IMR-90 (cell line): ENCODE measurements at regions not wholly inside any gene's neighbourhood (a gene's known extent, or its start where the extent isn't known, plus 50 kb on each side); places are given as distances from the start of the nearest gene placed in this dataset.

Source experiments
- ATAC-seq: fragments of 200-7000 bp; cut with Tn5 transposase; 2 replicates; pipeline ENCODE4 v1.9.1; 2020; ENCODE audit warnings: low read depth, mild to moderate bottlenecking, moderate library complexity
- BruUV-seq: library from RNA; stranded (reverse); fragments of 400-500 nt; replicated peaks from 2 replicates; lab custom pipeline; 2021; lab: Mats Ljungman, UMichigan
- CTCF ChIA-PET: fragments of 300-600 bp; formaldehyde crosslinking; extraction: SDS; loops from one replicate; lab custom pipeline; 2021; ENCODE audit warnings: antibody characterized with exemption; lab: Yijun Ruan, JAX
- POLR2A ChIA-PET: fragments of 300-600 bp; sonication (Branson Sonifier 250); formaldehyde crosslinking; loops from one replicate; lab custom pipeline; 2022; ENCODE audit warnings: antibody characterized with exemption; ENCODE audit not compliant: unreplicated experiment; lab: Charles Lee
- DNase-seq: peaks from one replicate; pipeline ENCODE4 v3.0.0; 2013
- H2AFZ ChIP-seq: replicated peaks from 2 replicates; pipeline ENCODE3; 2013; ENCODE audit warnings: low read length, mild to moderate bottlenecking; ENCODE audit not compliant: poor library complexity
- H2AK5ac ChIP-seq: 2 replicates; pipeline ENCODE4 v1.6.1; 2013; ENCODE audit warnings: low read depth, low read length, inconsistent platforms
- H2AK9ac ChIP-seq: replicated peaks from 2 replicates; pipeline ENCODE3; 2013; ENCODE audit warnings: mild to moderate bottlenecking, low read depth, low read length, moderate library complexity; ENCODE audit not compliant: poor library complexity
- H2BK120ac ChIP-seq: 2 replicates; pipeline ENCODE4 v1.6.1; 2013; ENCODE audit warnings: low read depth, low read length, inconsistent platforms
- H2BK15ac ChIP-seq: 3 replicates; pipeline ENCODE4 v1.6.1; 2013; ENCODE audit warnings: low read depth, low read length, inconsistent platforms
- H2BK20ac ChIP-seq: 2 replicates; pipeline ENCODE4 v1.6.1; 2013; ENCODE audit warnings: low read depth, mild to moderate bottlenecking, inconsistent platforms, low read length, moderate library complexity
- H2BK5ac ChIP-seq: 2 replicates; pipeline ENCODE4 v1.6.1; 2013; ENCODE audit warnings: mild to moderate bottlenecking, low read depth, low read length, inconsistent platforms; ENCODE audit not compliant: poor library complexity, severe bottlenecking
- H3K14ac ChIP-seq: replicated peaks from 2 replicates; pipeline ENCODE4 v1.6.1; 2013; ENCODE audit warnings: low read depth, low read length, inconsistent platforms
- H3K18ac ChIP-seq: 2 replicates; pipeline ENCODE4 v1.6.1; 2013; ENCODE audit warnings: low read depth, low read length, control low read depth
- H3K23ac ChIP-seq: 2 replicates; pipeline ENCODE4 v1.6.1; 2013; ENCODE audit warnings: low read depth, low read length, inconsistent platforms
- H3K27ac ChIP-seq: 2 replicates; pipeline ENCODE4 v1.5.1; 2013; ENCODE audit warnings: mild to moderate bottlenecking, control low read depth, low read length; ENCODE audit not compliant: insufficient read depth
- H3K27me3 ChIP-seq: 2 replicates; pipeline ENCODE4 v1.6.1; 2013; ENCODE audit warnings: low read length; ENCODE audit not compliant: control insufficient read depth, insufficient read depth
- H3K36me3 ChIP-seq: 2 replicates; pipeline ENCODE4 v1.6.1; 2013; ENCODE audit warnings: low read length, mixed read lengths; ENCODE audit not compliant: control insufficient read depth, insufficient read depth
- H3K4ac ChIP-seq: 2 replicates; pipeline ENCODE4 v1.6.1; 2013; ENCODE audit warnings: low read depth, low read length, inconsistent platforms
- H3K4me1 ChIP-seq: 2 replicates; pipeline ENCODE4 v1.6.1; 2013; ENCODE audit warnings: low read length, mixed read lengths; ENCODE audit not compliant: control insufficient read depth, insufficient read depth
- H3K4me2 ChIP-seq: 2 replicates; pipeline ENCODE4 v1.6.1; 2013; ENCODE audit warnings: low read depth, mild to moderate bottlenecking, control low read depth, low read length, moderate library complexity
- H3K4me3 ChIP-seq: 2 replicates; pipeline ENCODE4 v1.5.1; 2013; ENCODE audit warnings: low read depth, mild to moderate bottlenecking, control low read depth, low read length, moderate library complexity; ENCODE audit not compliant: insufficient read depth
- H3K56ac ChIP-seq: 2 replicates; pipeline ENCODE4 v1.6.1; 2013; ENCODE audit warnings: low read length, inconsistent platforms; ENCODE audit not compliant: insufficient read depth; ENCODE audit errors: extremely low read depth
- H3K79me1 ChIP-seq, 2 experiments: 2 replicates each; pipeline ENCODE4 v1.6.1; 2013; ENCODE audit warnings: low read length in 2 of 2, inconsistent platforms in 1 of 2, low read depth in 1 of 2
- H3K9ac ChIP-seq: 2 replicates; pipeline ENCODE4 v1.6.1; 2013; ENCODE audit warnings: low read depth, low read length, control low read depth
- H3K9me1 ChIP-seq: 2 replicates; pipeline ENCODE4 v1.6.1; 2013; ENCODE audit warnings: low read length, inconsistent platforms; ENCODE audit not compliant: insufficient read depth
- H3K9me3 ChIP-seq: 2 replicates; pipeline ENCODE4 v1.6.1; 2013; ENCODE audit warnings: low read length; ENCODE audit not compliant: control insufficient read depth, insufficient read depth
- H4K20me1 ChIP-seq: 2 replicates; pipeline ENCODE4 v1.6.1; 2013; ENCODE audit warnings: low read length, inconsistent platforms; ENCODE audit not compliant: insufficient read depth
- H4K5ac ChIP-seq: 2 replicates; pipeline ENCODE4 v1.6.1; 2013; ENCODE audit warnings: mild to moderate bottlenecking, low read depth, low read length, control low read depth
- H4K8ac ChIP-seq, 2 experiments: 2 replicates each; pipeline ENCODE4 v1.6.1; 2013; ENCODE audit warnings: low read depth in 2 of 2, low read length in 2 of 2, control low read depth in 1 of 2, inconsistent platforms in 1 of 2
- H4K91ac ChIP-seq: 2 replicates; pipeline ENCODE4 v1.6.1; 2013; ENCODE audit warnings: low read depth, low read length, inconsistent platforms; ENCODE audit not compliant: insufficient read depth
- MAZ ChIP-seq: IDR thresholded peaks from 2 replicates; pipeline ENCODE4 v1.6.1; 2012; ENCODE audit warnings: low read depth, mild to moderate bottlenecking, low read length, improper control_type of control experiment, moderate library complexity, borderline replicate concordance
- POLR2A ChIP-seq: IDR thresholded peaks from 2 replicates; pipeline ENCODE4 v1.6.1; 2012; ENCODE audit warnings: mild to moderate bottlenecking, low read depth, low read length
- dilution Hi-C: fragments of 300-500 bp; cut with HindIII; formaldehyde crosslinking; loops from one replicate; pipeline ENCODE4 v1.14.3; 2018; ENCODE audit warnings: low sequenced_read_pairs; ENCODE audit not compliant: unreplicated experiment
- in situ Hi-C: fragments of 300-500 bp; cut with MboI; formaldehyde crosslinking; loops from 3 replicates; pipeline ENCODE4 v1.14.3; 2019; ENCODE audit warnings: low sequenced_read_pairs, inconsistent platforms, mixed read lengths
- intact Hi-C: fragments of 100-400 bp; cut with micrococcal nuclease; formaldehyde crosslinking; loops from 2 replicates; pipeline ENCODE4 v1.10.0; 2022

DNA sequence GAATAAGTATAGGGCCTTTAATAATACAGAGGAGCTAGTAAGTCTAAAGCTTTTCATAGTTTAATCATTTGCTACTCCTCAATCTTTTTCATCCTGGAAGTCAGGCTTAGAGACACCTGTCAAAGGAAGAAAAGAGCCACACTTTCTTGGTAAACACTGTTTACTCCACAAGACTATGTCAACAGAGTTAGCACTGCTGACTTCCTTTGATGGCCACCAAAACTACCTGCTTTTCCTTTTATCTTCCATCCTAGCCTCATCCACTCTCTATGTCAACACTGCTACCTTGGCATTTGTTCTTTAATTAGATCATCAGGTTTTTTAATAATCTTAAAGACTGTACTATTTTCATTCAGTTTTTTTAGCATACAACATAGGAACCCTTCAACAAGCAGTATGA, 106.2 kb downstream of the ELAPOR2 start:
- no peak overlapping the region for H4K8ac ChIP-seq
- dilution Hi-C loops (no loop called here), intact Hi-C loops (no loop called here), in situ Hi-C loops (no loop called here)
- H3K27me3 ChIP-seq = no peaks in the 10 kb centered on the region
- no peaks in the 10 kb centered on the region for H3K9me3 ChIP-seq
- no peak overlapping the region for H2BK120ac ChIP-seq
- no peak overlapping the region for H3K18ac ChIP-seq
- no peak overlapping the region for H3K9ac ChIP-seq
- no TSS peak for BruUV-seq
- H2AK5ac ChIP-seq = no peak overlapping the region
- TF ChIP-seq MAZ = no peak
- TF ChIP-seq POLR2A = no peak
- ChIA-PET POLR2A (no interaction called here), CTCF (interaction anchor here (0.5 to 0.9 kb wide), 2 partner anchors 27 to 186 kb away, joined by 3 read pairs; no protein-coding TSS in a partner anchor)
- H2AK9ac ChIP-seq = no peak overlapping the region
- no peak overlapping the region for H3K27ac ChIP-seq
- H2AFZ ChIP-seq = no peak overlapping the region
- DNase-seq (no peak), ATAC-seq (no peak)
- no peaks in the 10 kb centered on the region for H4K20me1 ChIP-seq
- no peak overlapping the region for H2BK5ac ChIP-seq
- H3K79me1 ChIP-seq = no peaks in the 10 kb centered on the region
- no peak overlapping the region for H4K91ac ChIP-seq
- H3K4me3 ChIP-seq = no peak overlapping the region
- H3K23ac ChIP-seq = no peak overlapping the region
- no peaks in the 10 kb centered on the region for H3K4me1 ChIP-seq
- no peak overlapping the region for H2BK15ac ChIP-seq
- H2BK20ac ChIP-seq = no peak overlapping the region
- no peaks in the 10 kb centered on the region for H3K9me1 ChIP-seq
- H3K4me2 ChIP-seq = no peak overlapping the region
- no peaks in the 10 kb centered on the region for H3K36me3 ChIP-seq
- no peak overlapping the region for H4K5ac ChIP-seq
- H3K14ac ChIP-seq = no peak overlapping the region
- H3K56ac ChIP-seq = no peak overlapping the region
- H3K4ac ChIP-seq = no peak overlapping the region
